ENCODE measurements at regions not wholly inside any gene's neighbourhood (a gene's known extent, or its start where the extent isn't known, plus 50 kb on each side); places are given as distances from the start of the nearest gene placed in this dataset.

DNA sequence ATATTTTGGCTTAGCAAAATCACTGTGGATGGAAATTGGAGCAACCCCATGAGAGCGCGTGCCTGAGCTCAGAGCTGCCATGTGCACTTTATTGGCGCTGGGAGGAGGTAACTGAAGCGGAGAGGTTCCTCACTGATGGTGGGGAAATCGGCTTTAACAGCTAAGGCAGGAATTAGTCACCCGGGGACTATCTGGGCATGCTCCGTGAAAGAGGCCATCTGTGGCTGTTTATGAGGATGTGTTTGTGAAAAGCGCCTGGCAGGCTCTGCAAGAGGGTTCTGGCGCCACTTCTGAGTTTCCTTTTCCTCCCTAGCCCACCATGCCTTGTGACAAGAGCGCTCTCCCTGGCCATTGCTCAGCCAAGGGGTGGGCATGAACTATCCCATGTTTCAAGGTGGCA lies 815.6 kb downstream of the UQCRFS1 start:
- no peak for TF ChIP-seq POLR2A (IDR thresholded peaks at IDR 0.05)
- TF ChIP-seq, protein P1, sequence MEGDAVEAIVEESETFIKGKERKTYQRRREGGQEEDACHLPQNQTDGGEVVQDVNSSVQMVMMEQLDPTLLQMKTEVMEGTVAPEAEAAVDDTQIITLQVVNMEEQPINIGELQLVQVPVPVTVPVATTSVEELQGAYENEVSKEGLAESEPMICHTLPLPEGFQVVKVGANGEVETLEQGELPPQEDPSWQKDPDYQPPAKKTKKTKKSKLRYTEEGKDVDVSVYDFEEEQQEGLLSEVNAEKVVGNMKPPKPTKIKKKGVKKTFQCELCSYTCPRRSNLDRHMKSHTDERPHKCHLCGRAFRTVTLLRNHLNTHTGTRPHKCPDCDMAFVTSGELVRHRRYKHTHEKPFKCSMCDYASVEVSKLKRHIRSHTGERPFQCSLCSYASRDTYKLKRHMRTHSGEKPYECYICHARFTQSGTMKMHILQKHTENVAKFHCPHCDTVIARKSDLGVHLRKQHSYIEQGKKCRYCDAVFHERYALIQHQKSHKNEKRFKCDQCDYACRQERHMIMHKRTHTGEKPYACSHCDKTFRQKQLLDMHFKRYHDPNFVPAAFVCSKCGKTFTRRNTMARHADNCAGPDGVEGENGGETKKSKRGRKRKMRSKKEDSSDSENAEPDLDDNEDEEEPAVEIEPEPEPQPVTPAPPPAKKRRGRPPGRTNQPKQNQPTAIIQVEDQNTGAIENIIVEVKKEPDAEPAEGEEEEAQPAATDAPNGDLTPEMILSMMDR (IDR thresholded peaks at IDR 0.05): no peak
